K562 (cell line): ENCODE measurements at regions not wholly inside any gene's neighbourhood (a gene's known extent, or its start where the extent isn't known, plus 50 kb on each side); places are given as distances from the start of the nearest gene placed in this dataset.

Source experiments
- ATF6 ChIP-seq: sonication (generic); formaldehyde crosslinking; IDR thresholded peaks from 2 replicates; pipeline ENCODE4 v1.4.0; 2020; ENCODE audit warnings: mild to moderate bottlenecking, missing genetic modification reagents
- KDM2B ChIP-seq: fragments of 250-450 bp; sonication (Bioruptor Pico); IDR thresholded peaks from 2 replicates; pipeline ENCODE4 v1.8.0; 2021; ENCODE audit warnings: mild to moderate bottlenecking, moderate library complexity
- MIER1 ChIP-seq: fragments of 450-650 bp; IDR thresholded peaks from 2 replicates; pipeline ENCODE4 v1.6.1; 2016; ENCODE audit warnings: antibody characterized with exemption, mild to moderate bottlenecking, low read depth
- POLR2AphosphoS5 ChIP-seq: IDR thresholded peaks from 2 replicates; pipeline ENCODE4 v1.6.1; 2011; ENCODE audit warnings: mild to moderate bottlenecking, low read depth, low read length, moderate library complexity; ENCODE audit not compliant: control insufficient read depth, insufficient read depth
- RBBP5 ChIP-seq: fragments of 200-600 bp; sonication (generic); IDR thresholded peaks from 2 replicates; pipeline ENCODE4 v1.6.1; 2012; ENCODE audit warnings: borderline replicate concordance, mild to moderate bottlenecking, low read length, control low read depth, inconsistent platforms; ENCODE audit not compliant: insufficient read depth, poor library complexity, severe bottlenecking
- SAFB2 ChIP-seq: fragments of 200-400 bp; formaldehyde crosslinking; IDR thresholded peaks from 2 replicates; pipeline ENCODE4 v1.6.1; 2018; ENCODE audit warnings: borderline replicate concordance, low read length, low read depth, moderate library complexity; ENCODE audit not compliant: severe bottlenecking
- SMAD3 ChIP-seq: fragments of 450-650 bp; formaldehyde crosslinking; conservative IDR thresholded peaks from 2 replicates; pipeline ENCODE4 v1.4.0; 2020; ENCODE audit warnings: mild to moderate bottlenecking
- SMC3 ChIP-seq: conservative IDR thresholded peaks from 2 replicates; pipeline ENCODE4 v1.6.1; 2011; ENCODE audit warnings: low read depth, low read length, improper control_type of control experiment; ENCODE audit not compliant: insufficient read depth
- TAF7 ChIP-seq: fragments of 450-650 bp; IDR thresholded peaks from 2 replicates; pipeline ENCODE4 v1.6.1; 2016; ENCODE audit warnings: missing genetic modification characterization, missing compliant biosample characterization
- U2AF1 ChIP-seq: fragments of 200-400 bp; formaldehyde crosslinking; optimal IDR thresholded peaks from 2 replicates; pipeline ENCODE3; 2017; ENCODE audit warnings: mild to moderate bottlenecking, low read depth, low read length, moderate library complexity
- ZFP30 ChIP-seq: fragments of 250-450 bp; sonication (Bioruptor Pico); IDR thresholded peaks from 2 replicates; pipeline ENCODE4 v1.8.0; 2022; ENCODE audit warnings: moderate library complexity, mild to moderate bottlenecking, inconsistent platforms, borderline replicate concordance
- ZNF3 ChIP-seq: fragments of 250-450 bp; sonication (Bioruptor Pico); IDR thresholded peaks from 2 replicates; pipeline ENCODE4 v1.5.0; 2021; ENCODE audit warnings: mild to moderate bottlenecking, moderate library complexity
- ZNF830 ChIP-seq: fragments of 250-450 bp; sonication (Bioruptor Pico); IDR thresholded peaks from 2 replicates; pipeline ENCODE4 v1.5.0; 2021; ENCODE audit warnings: mild to moderate bottlenecking
- TF ChIP-seq, protein P1 (sequence below): fragments of 250-450 bp; sonication (Bioruptor Pico); IDR thresholded peaks from 2 replicates; pipeline ENCODE4 v1.4.0; 2020; ENCODE audit warnings: mild to moderate bottlenecking

GRCh38 chr10:47187592-47187991 lies 112.4 kb upstream of the GDF10 start:
- TF ChIP-seq U2AF1 (no peak), POLR2AphosphoS5 (no peak), MIER1 (no peak), KDM2B (CRISPR knock-in tag) (no peak), ZNF3 (no peak), SMAD3 (no peak), ZNF830 (CRISPR knock-in tag) (no peak), SAFB2 (no peak), ZFP30 (no peak), SMC3 (no peak), ATF6 (no peak), RBBP5 (no peak), TAF7 (no peak)
- TF ChIP-seq, protein P1, sequence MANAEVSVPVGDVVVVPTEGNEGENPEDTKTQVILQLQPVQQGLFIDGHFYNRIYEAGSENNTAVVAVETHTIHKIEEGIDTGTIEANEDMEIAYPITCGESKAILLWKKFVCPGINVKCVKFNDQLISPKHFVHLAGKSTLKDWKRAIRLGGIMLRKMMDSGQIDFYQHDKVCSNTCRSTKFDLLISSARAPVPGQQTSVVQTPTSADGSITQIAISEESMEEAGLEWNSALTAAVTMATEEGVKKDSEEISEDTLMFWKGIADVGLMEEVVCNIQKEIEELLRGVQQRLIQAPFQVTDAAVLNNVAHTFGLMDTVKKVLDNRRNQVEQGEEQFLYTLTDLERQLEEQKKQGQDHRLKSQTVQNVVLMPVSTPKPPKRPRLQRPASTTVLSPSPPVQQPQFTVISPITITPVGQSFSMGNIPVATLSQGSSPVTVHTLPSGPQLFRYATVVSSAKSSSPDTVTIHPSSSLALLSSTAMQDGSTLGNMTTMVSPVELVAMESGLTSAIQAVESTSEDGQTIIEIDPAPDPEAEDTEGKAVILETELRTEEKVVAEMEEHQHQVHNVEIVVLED = no peak
